HG03565 (cell line): ENCODE measurements at regions not wholly inside any gene's neighbourhood (a gene's known extent, or its start where the extent isn't known, plus 50 kb on each side); places are given as distances from the start of the nearest gene placed in this dataset.
"Not testable (repeated sequence)": the region's sequence is repeated elsewhere in the genome, so short reads cannot be mapped to it uniquely, and the experiment has no call there.

Experiments
- ATAC-seq: cut with Tn5 transposase; IDR thresholded peaks from one replicate; pipeline ENCODE4 v1.9.1; 2021; ENCODE audit warnings: mild to moderate bottlenecking, moderate library complexity; ENCODE audit not compliant: unreplicated experiment

DNA sequence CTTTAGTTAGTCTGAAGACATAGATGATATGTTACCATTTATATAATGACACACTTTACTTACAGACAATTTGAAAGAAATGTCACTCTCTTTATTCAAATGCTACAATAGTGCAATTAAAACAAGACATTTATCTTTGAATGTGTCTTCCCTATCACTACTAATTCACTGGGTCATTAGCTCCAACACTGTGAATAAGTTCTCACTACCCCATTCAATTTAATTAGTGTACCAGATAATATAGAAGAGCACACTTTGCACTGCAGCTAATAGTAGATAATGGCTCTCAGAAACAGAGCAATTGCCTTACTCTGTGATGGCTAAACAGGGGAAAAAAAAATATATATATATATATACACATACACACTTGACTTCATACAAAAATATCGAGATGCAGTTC, 497.0 kb downstream of the DTWD2 start:
- no peak for ATAC-seq

DNA sequence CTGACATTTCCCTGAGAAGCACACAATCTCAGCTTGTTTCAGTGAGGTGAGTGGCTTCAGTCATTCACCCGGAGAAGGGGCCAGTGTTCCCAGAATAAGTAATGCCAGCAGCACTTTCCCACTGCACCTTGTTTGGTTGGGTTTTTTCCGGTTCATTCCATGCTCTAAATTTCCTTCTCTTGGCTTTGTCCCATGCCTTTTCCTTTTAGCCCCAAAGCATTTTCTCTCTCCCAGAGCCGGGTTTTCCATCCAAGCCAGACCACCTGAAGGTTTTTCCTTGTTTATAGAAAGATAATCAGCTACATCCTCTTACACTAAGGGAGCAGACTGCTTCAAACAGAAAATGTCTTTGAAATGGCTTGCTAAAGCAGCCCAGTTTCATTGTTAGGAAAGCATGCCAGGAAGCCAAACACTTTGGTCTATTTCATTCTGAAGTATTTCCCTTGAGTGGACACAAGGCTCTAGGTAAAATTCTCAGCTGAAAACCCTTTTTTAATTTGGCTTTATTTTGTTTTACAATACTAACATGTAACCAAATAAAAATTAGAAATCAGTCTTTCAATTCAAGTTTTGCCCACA, 501.6 kb downstream of the DTWD2 start:
- ATAC-seq: no peak

DNA sequence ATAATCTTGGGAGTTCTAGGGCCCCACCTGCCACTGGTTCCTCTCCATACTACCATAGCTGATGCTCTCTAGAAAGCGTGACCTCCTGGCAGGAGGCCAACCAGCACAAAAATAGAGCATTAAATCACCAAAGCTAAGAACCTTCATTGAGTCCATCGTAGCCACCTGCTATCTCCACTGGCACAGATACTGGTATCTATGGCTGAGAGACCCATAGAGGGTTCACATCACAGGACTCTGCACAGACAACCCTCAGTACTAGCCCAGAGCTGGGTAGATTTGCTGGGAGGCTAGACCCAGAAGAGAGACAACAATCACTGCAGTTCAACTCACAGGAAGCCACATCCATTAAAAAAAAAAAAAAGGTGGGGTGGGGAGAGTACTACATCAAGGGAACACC, 509.1 kb downstream of the DTWD2 start:
- no peak for ATAC-seq

GRCh38 chr5:118478852-118479251, 509.5 kb downstream of the DTWD2 start:
- ATAC-seq: no peak

- ATAC-seq: no peak
Measured at GRCh38 chr5:118468085-118468484, 520.3 kb downstream of the DTWD2 start.

GRCh38 chr5:118467103-118467502, 521.2 kb downstream of the DTWD2 start:
- no peak for ATAC-seq

DNA sequence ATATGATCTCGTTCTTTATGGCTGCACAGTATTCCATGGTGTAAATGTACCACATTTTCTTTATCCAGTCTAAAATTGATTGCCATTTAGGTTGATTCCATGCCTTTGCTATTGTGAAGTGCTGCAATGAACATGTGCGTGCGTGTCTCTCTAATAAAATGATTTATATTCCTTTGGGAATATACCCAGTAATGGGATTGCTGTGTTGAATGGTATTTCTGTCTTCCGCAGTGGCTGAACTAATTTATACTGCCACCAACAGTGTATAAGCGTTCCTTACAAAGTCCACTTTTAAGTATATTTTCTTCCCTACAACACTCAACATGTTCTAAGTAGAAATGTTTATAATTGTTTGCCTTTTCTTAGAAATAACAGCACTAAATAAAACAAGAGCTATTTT, 521.9 kb downstream of the DTWD2 start:
- no peak for ATAC-seq

GRCh38 chr5:118462276-118462675, 526.1 kb downstream of the DTWD2 start:
- not testable (repeated sequence) for ATAC-seq

- no peak for ATAC-seq
Measured at GRCh38 chr5:118461436-118461835, 526.9 kb downstream of the DTWD2 start.

DNA sequence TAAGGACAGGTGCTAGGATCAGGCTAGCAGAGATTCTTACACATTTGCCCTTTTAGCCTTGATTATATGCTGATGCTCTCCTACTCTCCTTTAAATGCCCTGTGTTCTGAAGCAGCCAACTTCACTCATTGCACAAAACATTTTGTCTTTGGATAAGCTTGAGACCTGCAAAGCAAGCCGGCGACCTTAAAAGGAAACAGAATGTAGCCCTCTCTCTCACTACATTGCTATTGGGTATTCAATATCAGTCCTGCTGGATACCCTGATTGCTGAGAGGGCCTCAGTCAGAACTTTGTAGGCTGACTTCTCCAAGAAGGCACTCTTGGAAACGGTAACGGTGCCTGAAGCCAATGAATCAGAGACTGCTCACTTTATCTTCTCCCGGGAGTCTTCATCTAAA, 528.9 kb downstream of the DTWD2 start:
- no peak for ATAC-seq

DNA sequence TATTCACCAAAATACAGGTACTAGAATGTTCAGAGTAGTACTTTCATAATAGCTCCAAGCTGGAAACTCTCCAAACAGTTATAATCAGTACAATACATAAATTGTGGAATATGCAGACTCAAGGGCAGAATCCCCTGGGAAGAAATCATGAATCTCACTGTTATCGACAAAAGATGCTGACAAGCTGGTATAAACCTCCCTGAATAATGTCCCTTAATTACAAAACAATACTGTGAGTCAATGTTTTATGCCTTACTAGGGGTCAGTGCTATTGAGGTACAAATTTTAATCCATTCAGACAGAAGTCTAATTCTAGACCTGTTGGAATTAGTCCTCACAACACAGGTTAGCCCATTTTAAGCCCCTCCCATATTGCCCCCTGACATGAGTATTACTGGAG, 532.3 kb downstream of the DTWD2 start:
- no peak for ATAC-seq

DNA sequence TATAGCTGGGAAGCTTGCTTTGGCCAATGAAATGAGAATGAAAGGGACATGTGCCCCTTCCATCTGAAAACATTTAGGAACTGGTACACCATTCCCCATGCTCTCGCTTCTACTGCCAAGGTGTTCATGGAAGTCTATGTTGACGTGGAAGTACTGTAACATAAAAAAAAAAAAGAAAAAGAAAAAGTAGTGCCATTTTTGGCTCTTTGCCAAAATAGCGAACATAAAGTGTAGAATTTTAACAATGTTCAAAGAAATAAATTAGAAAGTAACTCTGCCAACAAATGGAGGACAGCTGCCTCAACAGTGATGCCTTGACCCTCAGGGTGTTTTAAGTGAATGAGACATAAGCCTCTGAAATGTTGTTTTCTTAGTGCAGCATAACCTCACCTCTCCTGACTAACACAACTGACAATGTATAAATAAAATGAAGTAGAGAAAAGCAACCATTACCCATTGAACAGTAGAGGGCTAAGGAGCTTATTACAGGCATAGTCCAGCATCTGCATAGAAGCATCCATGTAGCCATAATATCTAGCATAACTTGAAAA, 536.6 kb downstream of the DTWD2 start:
- ATAC-seq: no peak

DNA sequence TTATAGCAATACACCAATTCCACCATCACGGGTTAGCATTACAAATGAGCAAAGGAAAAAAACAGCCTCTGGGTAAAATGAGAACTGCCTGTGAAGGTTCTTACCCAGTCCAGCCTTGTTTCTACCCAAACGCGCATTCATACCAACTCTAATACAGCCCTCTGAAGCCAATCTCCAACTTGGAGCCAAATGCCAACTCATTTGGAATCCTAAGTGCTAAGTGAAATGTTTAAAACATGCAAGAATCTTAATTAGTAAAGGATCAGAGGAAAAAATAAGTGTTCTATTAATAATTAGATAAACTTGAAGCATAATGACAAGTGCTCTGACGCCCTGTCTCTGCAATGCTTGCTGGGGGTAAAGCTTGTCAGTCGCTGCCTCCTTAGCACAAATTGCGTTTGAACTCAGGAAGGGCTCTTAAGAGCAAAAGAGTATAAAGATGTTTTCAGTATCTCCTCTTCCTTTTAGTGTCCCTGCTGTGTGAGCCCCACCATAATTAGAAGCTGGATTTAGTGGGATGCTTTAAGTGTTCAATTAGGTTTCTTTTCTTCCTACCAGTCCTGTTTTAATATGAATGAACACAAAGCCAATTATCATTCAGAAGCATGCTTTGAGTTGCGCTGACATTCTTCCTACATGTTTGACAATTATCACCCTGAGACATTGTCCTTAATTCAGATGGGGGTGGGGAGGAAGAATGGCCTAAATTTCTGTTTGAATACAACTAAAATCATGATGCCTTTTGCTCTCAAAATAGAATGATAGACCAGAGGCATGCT, 537.6 kb downstream of the DTWD2 start:
- ATAC-seq: no peak

DNA sequence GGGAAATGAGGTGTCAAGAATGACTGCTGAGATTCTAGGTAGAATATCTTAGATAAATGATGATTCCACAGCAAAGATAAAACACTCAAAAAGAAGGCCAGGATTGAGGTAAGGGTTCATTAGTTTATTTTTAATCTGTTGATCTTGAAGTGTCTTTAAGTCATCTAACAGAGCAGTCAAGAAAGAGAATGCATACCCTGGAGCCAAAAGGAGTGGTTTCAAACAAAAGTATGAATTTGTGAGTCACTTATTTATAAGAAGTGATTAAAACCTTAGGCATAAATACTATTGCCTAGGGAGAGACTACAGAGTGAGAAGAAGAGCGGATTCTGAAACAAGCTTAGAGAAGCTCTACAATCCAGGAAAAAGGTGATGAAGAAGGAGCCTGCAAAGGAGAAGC, 541.0 kb downstream of the DTWD2 start:
- ATAC-seq: no peak

DNA sequence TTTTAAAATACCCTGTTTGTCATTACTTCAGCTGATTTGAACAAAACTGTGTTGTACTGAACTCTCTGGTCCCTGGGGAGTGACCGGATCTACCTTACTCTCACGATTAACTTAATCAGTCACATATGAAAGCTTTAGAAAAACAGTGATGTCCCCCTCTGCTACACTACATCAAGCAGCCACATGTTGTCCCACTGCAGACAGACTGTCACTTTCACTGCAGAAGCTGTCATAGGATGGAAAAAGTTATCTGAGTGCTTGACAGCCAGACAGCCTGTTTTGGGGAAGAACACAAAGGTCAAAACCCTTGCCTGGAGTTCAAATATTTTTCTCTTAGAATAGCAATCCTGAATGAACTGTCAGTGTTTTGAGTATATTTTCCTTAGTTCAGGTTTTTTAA, 546.4 kb downstream of the DTWD2 start:
- no peak for ATAC-seq

DNA sequence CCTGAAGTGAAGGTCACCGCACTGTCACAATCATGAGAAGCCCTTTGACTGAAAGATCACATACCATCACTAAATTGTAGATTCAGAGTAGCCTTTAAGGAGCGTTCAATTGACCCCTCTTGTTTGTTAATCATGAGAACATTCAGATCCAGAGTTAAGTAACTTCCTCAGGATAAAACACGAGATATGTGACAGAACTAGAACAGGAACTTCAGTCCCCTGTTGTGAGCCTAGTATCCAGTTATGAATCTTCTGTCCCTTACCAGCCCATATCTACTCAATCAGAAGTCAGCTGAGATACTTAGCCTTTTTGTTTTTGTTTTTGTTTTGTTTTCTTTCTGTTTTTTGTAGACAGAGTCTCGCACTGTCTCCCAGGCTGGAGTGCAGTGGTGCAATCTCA, 547.3 kb downstream of the DTWD2 start:
- ATAC-seq: no peak

DNA sequence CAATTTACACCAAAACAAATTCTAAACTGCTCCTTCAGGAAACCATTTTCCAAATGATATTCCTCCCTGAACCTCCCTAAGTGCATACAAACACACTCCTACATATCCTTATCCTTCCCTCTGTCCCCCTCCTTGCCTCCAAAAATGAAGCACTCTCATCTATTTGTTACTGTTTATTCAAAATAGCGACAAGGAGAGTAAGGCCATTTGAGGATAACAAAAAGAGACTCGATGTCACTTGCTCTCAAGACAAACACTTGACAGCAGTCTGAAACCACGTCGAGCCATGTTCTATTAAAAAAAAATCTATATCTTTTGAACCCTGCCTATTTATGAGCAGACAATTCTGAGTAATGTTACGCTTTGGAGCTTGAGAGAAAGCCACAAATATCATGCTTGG, 547.9 kb downstream of the DTWD2 start:
- ATAC-seq: no peak

GRCh38 chr5:118439831-118440230, 548.5 kb downstream of the DTWD2 start:
- ATAC-seq: no peak

DNA sequence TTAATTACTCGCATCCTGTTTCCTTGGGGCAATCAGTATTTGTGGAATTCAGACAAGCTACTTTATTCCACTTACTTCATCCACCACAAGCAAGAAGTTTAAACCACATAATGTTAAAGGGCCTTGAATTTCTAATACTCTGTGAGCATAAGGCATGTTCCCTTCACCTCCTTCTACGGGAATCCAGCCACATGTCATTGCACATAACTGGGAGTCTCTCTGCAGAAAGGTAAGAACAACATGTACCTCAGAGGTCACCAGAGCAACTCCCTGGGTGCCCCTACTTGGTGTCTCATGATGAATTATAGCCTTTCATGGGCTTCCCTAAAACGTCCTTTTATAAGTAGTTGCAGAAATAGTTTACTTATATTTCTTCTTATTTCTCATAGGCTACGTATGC, 553.2 kb downstream of the DTWD2 start:
- ATAC-seq: no peak

DNA sequence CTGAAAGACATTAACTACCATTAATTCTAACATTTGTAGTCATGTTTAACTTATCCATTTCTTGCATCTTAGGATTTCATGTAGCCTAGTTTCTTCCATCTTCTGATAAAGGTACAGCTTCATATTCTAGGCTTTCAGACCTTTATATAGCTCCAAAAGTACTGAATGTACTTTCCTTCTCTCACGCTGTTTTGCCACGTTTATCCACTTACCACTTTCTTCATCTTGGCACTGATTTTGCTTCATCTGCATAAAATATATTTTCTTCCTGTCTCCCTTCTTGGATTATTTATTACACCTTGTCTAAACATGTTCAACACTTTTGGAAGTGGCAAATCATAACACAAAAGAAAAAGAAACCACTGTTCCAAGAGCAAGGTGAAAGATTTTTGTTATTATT, 553.8 kb downstream of the DTWD2 start:
- ATAC-seq: no peak

GRCh38 chr5:118430076-118430475, 558.3 kb downstream of the DTWD2 start:
- ATAC-seq: no peak

DNA sequence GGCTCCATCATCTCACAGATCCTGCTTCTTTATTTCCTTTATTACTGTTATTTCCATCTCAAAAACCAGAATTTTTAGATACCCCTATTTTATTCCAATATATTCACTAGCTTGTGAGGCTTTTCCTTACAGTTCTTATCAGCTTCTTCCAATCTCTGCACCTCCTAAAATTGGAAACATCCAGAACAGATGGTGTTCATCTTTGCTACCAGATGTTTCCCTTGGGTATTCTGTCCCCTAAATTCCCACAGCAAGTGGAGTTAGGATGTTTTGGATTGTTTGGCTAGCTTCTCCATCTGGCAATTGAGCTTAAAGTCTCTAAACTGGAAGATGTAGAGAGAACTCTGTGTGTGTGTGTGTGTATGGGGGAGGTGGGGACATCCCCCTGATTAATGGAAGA, 580.4 kb downstream of the DTWD2 start:
- ATAC-seq: no peak

DNA sequence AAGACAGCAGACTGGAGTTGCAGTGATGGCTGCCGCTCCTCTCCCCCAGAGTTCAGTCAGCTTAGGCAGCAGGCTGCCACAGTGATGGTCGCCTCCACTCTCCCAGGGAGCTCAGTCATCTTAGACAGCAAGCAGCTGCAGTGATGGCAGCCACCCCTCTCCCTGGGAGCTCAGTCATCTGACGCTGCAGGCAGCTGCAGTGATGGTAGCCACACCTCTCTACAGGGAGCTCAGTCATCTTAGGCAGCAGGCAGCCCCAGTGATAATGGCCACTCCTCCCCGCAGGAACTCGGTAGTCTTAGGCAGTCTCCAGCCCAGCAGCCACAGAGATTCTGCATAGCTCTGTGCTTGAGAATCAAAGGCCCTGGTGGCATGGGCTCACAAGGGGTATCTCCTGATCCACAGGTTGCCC, 582.7 kb downstream of the DTWD2 start:
- no peak for ATAC-seq
